ENCODE measurements at regions not wholly inside any gene's neighbourhood (a gene's known extent, or its start where the extent isn't known, plus 50 kb on each side); places are given as distances from the start of the nearest gene placed in this dataset.

DNA sequence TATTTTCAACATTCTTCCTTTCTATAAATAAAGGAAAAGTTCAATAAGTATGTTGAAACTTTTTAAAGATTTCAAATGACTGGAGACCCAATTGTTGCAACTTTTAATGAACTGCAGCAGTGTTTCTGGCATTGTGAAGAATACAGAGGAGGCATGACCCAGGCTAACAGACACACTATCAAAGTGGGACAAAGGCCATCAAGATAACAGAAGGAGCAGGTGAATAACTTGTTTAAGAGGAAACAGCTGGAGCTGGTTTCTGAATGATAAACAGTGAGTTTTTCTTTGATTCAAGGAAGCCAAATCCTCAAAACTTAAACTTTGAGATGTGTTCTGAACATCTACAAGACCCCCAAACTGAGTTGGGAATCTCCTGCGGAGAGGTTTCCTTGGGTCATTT, 734.6 kb downstream of the TLR4 start:
- TF ChIP-seq, protein P1, sequence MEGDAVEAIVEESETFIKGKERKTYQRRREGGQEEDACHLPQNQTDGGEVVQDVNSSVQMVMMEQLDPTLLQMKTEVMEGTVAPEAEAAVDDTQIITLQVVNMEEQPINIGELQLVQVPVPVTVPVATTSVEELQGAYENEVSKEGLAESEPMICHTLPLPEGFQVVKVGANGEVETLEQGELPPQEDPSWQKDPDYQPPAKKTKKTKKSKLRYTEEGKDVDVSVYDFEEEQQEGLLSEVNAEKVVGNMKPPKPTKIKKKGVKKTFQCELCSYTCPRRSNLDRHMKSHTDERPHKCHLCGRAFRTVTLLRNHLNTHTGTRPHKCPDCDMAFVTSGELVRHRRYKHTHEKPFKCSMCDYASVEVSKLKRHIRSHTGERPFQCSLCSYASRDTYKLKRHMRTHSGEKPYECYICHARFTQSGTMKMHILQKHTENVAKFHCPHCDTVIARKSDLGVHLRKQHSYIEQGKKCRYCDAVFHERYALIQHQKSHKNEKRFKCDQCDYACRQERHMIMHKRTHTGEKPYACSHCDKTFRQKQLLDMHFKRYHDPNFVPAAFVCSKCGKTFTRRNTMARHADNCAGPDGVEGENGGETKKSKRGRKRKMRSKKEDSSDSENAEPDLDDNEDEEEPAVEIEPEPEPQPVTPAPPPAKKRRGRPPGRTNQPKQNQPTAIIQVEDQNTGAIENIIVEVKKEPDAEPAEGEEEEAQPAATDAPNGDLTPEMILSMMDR (IDR thresholded peaks at IDR 0.05): no peak
- TF ChIP-seq POLR2A (IDR thresholded peaks at IDR 0.05): no peak

Measured in adrenal gland (tissue), 5 donors.